ENCODE measurements at regions not wholly inside any gene's neighbourhood (a gene's known extent, or its start where the extent isn't known, plus 50 kb on each side); places are given as distances from the start of the nearest gene placed in this dataset.

- no peak for TF ChIP-seq CTCF (IDR thresholded peaks at IDR 0.05; ENCODE audit: extremely low read depth, insufficient read depth, missing control alignments)
- in situ Hi-C loops (cut with MboI; ENCODE audit: low pct_unique_long_range_greater_than_20kb, low sequenced_read_pairs, unreplicated experiment), result no loop called here
- no peak for DNase-seq (ENCODE audit: low spot score)
Observed at GRCh38 chr13:109874484-109875454, 88.4 kb upstream of the IRS2 start.

DNA sequence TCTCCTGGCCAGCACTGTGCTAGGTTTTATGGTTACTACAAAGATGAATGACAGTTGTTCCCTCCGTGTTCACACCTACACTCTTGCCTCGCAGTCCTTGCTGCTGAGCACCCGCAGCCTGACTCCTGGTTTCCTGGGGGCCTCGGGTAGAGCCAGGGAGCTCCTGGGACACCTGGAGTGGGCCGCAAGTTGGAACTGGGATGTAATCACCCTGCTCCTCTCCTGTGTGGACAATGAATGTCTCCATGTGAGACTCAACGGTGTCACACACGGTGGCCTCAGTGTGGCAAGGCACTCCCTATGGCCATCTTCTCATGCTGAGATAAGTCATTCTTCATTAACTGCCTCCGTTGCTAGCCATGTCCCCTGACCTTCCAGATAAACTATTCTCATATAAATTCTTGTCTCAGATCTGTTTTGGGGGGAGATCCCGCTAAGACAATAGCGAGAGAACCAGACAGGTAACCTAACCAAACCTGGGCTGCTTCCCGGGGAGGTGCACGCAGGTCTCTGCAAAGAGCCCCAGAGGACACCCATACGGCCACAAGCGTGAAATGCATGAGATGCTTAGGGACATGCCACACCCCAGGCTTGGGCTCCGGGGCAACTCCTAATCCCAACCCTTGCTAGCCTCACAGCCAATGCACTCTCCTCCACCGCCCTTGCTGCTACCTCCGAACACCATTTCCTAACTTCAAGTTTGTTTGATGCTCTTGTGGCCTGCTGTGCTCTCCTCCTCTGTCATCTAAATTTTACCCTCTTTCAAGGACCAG is 87.2 kb upstream of the IRS2 start:
- in situ Hi-C loops (cut with MboI; ENCODE audit: low pct_unique_long_range_greater_than_20kb, low sequenced_read_pairs, unreplicated experiment), result no loop called here
- no peak for DNase-seq (ENCODE audit: low spot score)
- TF ChIP-seq CTCF (IDR thresholded peaks at IDR 0.05; ENCODE audit: extremely low read depth, insufficient read depth, missing control alignments), result no peak

- DNase-seq (ENCODE audit: low spot score), result no peak
- TF ChIP-seq CTCF (IDR thresholded peaks at IDR 0.05; ENCODE audit: extremely low read depth, insufficient read depth, missing control alignments), result no peak
- in situ Hi-C loops (cut with MboI; ENCODE audit: low pct_unique_long_range_greater_than_20kb, low sequenced_read_pairs, unreplicated experiment), result no loop called here
Observed at GRCh38 chr13:109872864-109873263, 86.5 kb upstream of the IRS2 start.

DNA sequence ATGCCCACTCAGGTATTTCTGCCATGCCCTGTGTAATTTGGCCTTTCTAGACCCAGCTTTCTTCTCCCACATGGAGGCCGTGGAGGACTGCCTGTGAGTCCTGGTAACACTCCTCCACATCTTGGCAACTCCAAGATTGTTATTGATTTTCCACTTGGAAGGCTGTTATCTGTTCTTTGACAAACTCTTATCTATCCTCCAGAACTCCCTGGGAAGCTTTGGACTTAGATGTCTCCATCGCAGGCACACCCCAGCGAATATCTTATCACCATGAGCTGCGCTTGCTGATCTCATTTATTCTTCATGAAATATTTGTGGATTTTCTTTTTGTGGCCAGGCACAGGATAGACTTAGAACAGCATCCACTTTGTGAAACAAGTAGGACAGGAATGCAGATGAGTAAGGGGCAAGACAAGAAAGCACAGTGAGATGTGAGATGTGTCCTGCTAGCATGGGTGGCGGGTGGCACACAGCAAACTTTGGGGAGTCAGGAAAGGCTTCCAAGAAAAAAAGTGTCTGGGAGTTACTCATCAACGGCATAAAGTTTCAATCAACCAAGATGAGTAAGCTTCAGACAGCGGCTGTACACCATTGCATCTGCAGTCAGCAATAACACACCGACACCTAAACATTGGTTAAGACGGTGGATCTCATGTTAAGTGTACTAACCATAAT is 84.5 kb upstream of the IRS2 start:
- DNase-seq (ENCODE audit: low spot score), result no peak
- TF ChIP-seq CTCF (IDR thresholded peaks at IDR 0.05; ENCODE audit: extremely low read depth, insufficient read depth, missing control alignments), result no peak
- in situ Hi-C loops (cut with MboI; ENCODE audit: low pct_unique_long_range_greater_than_20kb, low sequenced_read_pairs, unreplicated experiment), result no loop called here

DNA sequence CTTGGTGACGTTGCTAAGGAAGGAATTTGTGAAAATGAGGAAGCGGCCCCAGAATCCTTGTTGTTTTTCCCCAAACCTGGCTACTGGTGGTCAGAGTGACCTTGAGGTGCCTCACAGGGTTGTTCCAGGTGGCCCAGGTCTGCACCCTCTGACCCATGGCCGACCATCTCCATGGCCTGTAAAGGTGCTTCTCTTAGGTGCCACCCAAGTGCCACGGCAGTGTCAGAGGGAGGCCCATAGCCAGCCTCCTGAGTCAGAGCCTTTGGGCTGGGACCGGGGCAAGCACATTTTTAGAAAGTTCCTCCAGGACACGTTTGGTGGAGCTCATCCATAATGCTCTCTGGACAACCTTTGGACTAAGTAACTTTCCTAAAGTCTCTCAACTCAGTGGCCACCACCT is 83.9 kb upstream of the IRS2 start:
- no peak for TF ChIP-seq CTCF (IDR thresholded peaks at IDR 0.05; ENCODE audit: extremely low read depth, insufficient read depth, missing control alignments)
- no peak for DNase-seq (ENCODE audit: low spot score)
- in situ Hi-C loops (cut with MboI; ENCODE audit: low pct_unique_long_range_greater_than_20kb, low sequenced_read_pairs, unreplicated experiment), result no loop called here

Data from GM13977 (cell line).